ENCODE measurements at regions not wholly inside any gene's neighbourhood (a gene's known extent, or its start where the extent isn't known, plus 50 kb on each side); places are given as distances from the start of the nearest gene placed in this dataset.

DNA sequence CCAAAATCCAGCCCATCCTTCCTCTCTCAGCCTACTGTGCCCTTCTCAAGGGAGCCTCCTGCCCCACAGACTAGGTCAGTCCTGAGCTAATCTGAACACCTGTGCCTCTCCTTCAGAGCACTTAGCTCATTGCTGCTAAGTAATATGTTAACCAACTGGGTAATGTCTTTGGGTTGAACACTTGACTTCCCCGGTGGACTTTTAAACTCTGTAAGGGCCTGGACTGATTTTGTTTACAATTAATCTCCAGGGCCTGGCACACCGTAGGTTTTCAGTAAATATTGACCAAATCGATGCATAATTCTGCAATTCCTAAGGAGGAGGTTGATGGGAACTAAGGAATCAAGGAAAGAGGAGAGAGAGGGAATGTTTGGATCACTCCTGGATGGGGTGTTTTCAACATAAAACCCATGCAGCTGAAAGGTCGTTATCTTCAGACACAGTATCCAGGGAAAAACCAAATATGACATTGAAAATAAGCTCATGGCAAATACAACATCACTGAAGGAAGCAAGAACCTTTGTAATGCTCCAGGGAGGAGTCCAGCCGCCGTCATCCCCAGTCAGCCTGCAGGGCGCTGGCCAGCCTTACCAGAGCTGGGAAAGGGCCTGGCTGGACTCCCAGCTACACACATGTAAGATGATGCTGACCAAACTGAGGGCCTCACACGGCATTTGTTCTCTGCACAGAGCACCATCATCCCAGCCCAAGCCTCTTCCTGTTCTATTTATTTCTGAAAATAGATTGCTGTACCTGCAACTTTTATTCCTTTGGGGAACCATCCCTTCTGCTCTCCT lies 166.3 kb downstream of the C5orf15 start:
- no peak overlapping the region for H3K4me3 ChIP-seq (ENCODE audit: low read length)
- intact Hi-C loops (cut with DNase I, micrococcal nuclease): no loop called here
- no peaks in the 10 kb centered on the region for H3K4me1 ChIP-seq (ENCODE audit: insufficient read depth, low read length)
- H3K4me1 Mint-ChIP-seq (ENCODE audit: low read depth): no peaks in the 10 kb centered on the region
- ChIA-PET CTCF (no interaction called here), POLR2A (no interaction called here)
- DNase-seq (no peak), ATAC-seq (ENCODE audit: poor library complexity) (no peak)
- H3K36me3 Mint-ChIP-seq (ENCODE audit: low read depth): no peaks in the 10 kb centered on the region
- peaks cover 2% of the 10 kb centered on the region for H3K9me3 Mint-ChIP-seq
- no peak overlapping the region for H3K27ac ChIP-seq (ENCODE audit: low read depth in 1 of 2, low read length in 2 of 2)
- H3K27ac Mint-ChIP-seq: no peak overlapping the region
- peaks cover 2 to 8% of the 10 kb centered on the region in 2 experiments for H3K27me3 ChIP-seq (ENCODE audit: control insufficient read depth in 1 of 2, insufficient read depth in 2 of 2, low read length in 2 of 2)
- no peaks in the 10 kb centered on the region for H3K36me3 ChIP-seq (ENCODE audit: insufficient read depth, low read length)
- no peak overlapping the region for H3K4me3 Mint-ChIP-seq
- TF ChIP-seq, protein P1, sequence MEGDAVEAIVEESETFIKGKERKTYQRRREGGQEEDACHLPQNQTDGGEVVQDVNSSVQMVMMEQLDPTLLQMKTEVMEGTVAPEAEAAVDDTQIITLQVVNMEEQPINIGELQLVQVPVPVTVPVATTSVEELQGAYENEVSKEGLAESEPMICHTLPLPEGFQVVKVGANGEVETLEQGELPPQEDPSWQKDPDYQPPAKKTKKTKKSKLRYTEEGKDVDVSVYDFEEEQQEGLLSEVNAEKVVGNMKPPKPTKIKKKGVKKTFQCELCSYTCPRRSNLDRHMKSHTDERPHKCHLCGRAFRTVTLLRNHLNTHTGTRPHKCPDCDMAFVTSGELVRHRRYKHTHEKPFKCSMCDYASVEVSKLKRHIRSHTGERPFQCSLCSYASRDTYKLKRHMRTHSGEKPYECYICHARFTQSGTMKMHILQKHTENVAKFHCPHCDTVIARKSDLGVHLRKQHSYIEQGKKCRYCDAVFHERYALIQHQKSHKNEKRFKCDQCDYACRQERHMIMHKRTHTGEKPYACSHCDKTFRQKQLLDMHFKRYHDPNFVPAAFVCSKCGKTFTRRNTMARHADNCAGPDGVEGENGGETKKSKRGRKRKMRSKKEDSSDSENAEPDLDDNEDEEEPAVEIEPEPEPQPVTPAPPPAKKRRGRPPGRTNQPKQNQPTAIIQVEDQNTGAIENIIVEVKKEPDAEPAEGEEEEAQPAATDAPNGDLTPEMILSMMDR (IDR thresholded peaks at IDR 0.05): no peak
- H3K27me3 Mint-ChIP-seq: peaks cover 28% of the 10 kb centered on the region
- no peaks in the 10 kb centered on the region for H3K9me3 ChIP-seq (ENCODE audit: control insufficient read depth in 1 of 2, insufficient read depth in 1 of 2, low read length in 2 of 2)

DNA sequence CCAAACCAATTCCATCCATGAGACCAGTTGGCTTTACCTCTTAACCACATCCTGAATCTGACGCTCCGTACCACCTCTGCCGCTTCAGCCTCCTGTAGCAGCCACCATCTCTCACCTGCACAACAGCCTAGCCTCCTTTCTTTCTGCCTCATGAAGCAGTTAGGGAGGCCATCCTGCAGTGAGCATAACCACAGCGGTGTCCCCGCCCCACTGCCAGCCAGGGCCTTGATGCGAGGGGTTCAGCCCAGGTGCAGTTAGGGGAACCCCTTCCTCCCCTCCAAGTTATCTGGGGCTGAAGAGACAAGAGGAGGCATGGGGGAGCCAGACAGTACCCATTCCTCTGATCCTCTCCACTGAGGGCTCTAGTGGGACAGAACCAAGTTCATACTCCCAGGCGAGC lies 167.0 kb downstream of the C5orf15 start:
- DNase-seq: no peak
- Mint-ChIP-seq H3K27me3 (peaks cover 34% of the 10 kb centered on the region), H3K27ac (no peak overlapping the region), H3K9me3 (peaks cover 2% of the 10 kb centered on the region), H3K36me3 (ENCODE audit: low read depth) (no peaks in the 10 kb centered on the region), H3K4me1 (ENCODE audit: low read depth) (no peaks in the 10 kb centered on the region), H3K4me3 (no peak overlapping the region)
- POLR2A ChIA-PET: no interaction called here
- no peak for ATAC-seq (ENCODE audit: poor library complexity)
- intact Hi-C loops (cut with DNase I, micrococcal nuclease): no loop called here
- Histone ChIP-seq H3K9me3 (ENCODE audit: control insufficient read depth in 1 of 2, insufficient read depth in 1 of 2, low read length in 2 of 2) (no peaks in the 10 kb centered on the region), H3K4me3 (ENCODE audit: low read length) (no peak overlapping the region), H3K27ac (ENCODE audit: low read depth in 1 of 2, low read length in 2 of 2) (no peak overlapping the region), H3K36me3 (ENCODE audit: insufficient read depth, low read length) (no peaks in the 10 kb centered on the region), H3K4me1 (ENCODE audit: insufficient read depth, low read length) (no peaks in the 10 kb centered on the region), H3K27me3 (ENCODE audit: control insufficient read depth in 1 of 2, insufficient read depth in 2 of 2, low read length in 2 of 2) (peaks cover 0 to 8% of the 10 kb centered on the region in 2 experiments)
- TF ChIP-seq, protein P1 (IDR thresholded peaks at IDR 0.05): no peak
- CTCF ChIA-PET: no interaction called here

DNA sequence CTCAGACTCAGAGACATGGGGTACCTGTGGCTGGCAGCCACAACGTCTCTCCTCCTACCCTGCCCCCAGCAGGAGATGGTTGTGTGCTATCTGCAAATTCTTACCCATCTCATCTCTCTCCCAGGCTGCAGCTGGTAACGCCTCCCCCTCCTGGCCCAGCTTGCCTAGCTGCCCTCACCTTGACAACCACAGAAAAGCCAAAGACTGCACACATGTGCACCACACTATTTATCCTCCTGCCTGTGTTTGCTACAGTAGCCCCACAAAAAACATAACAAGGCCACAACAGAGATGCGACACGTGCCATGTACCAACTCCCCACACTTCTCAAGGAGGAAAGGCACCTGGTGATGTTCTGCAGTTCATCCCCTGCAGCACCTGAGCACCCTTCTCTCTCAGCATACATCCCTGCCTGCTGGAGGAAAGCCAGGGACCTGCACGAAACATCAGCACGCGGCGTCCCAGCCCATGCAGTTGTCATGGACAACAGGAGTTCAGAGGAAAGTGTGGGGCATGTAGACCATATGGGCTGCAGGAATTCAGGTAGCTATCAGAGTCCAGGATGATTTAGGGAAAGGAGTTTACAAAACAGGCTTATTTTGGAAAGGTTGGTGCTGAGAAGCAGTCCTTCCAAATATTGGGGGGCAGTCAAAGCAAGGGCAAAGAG lies 168.7 kb downstream of the C5orf15 start:
- no peak overlapping the region for H3K4me3 Mint-ChIP-seq
- ChIA-PET CTCF (no interaction called here), POLR2A (no interaction called here)
- no peak overlapping the region for H3K27ac Mint-ChIP-seq
- H3K36me3 Mint-ChIP-seq (ENCODE audit: low read depth): no peaks in the 10 kb centered on the region
- H3K27me3 ChIP-seq (ENCODE audit: control insufficient read depth in 1 of 2, insufficient read depth in 2 of 2, low read length in 2 of 2): peaks cover 0 to 4% of the 10 kb centered on the region in 2 experiments
- ATAC-seq (ENCODE audit: poor library complexity) (no peak), DNase-seq (no peak)
- TF ChIP-seq, protein P1 (IDR thresholded peaks at IDR 0.05): no peak
- H3K9me3 ChIP-seq (ENCODE audit: control insufficient read depth in 1 of 2, insufficient read depth in 1 of 2, low read length in 2 of 2): no peaks in the 10 kb centered on the region
- no peaks in the 10 kb centered on the region for H3K4me1 Mint-ChIP-seq (ENCODE audit: low read depth)
- no peak overlapping the region for H3K27ac ChIP-seq (ENCODE audit: low read depth in 1 of 2, low read length in 2 of 2)
- H3K36me3 ChIP-seq (ENCODE audit: insufficient read depth, low read length): no peaks in the 10 kb centered on the region
- no peak overlapping the region for H3K4me3 ChIP-seq (ENCODE audit: low read length)
- H3K9me3 Mint-ChIP-seq: no peaks in the 10 kb centered on the region
- H3K4me1 ChIP-seq (ENCODE audit: insufficient read depth, low read length): no peaks in the 10 kb centered on the region
- intact Hi-C loops (cut with DNase I, micrococcal nuclease): no loop called here
- H3K27me3 Mint-ChIP-seq: peaks cover 25% of the 10 kb centered on the region
